ENCODE measurements at regions not wholly inside any gene's neighbourhood (a gene's known extent, or its start where the extent isn't known, plus 50 kb on each side); places are given as distances from the start of the nearest gene placed in this dataset.

GRCh38 chr12:24491968-24492367, 456.9 kb downstream of the BCAT1 start:
- no peak for TF ChIP-seq CTCF (IDR thresholded peaks at IDR 0.05)
- TF ChIP-seq POLR2A (IDR thresholded peaks at IDR 0.05) = no peak
